ENCODE measurements at regions not wholly inside any gene's neighbourhood (a gene's known extent, or its start where the extent isn't known, plus 50 kb on each side); places are given as distances from the start of the nearest gene placed in this dataset.

DNA sequence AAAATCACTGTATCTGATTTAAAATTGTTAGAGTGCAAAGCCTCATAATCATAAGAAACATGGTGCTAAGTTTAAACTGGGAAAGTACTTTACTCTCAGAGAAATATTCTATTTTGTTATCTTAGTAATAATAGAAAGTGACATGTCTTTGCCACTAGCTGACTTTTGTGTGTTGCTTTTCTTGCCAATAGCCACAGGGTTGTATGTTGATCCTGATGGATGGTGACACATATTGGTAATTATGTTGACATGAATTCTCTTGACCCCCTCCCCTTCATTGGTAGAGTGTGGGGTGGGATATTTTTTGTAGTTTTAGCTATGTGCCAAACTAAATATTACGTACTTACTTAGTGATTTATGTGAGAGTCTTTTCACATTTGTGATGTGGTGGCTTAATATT is 103.1 kb upstream of the MAP9 start:
- TF ChIP-seq CTCF (conservative IDR thresholded peaks at IDR 0.05) = no peak
- TF ChIP-seq ZFX (IDR thresholded peaks at IDR 0.05) = no peak

All from C4-2B (cell line).